Bronchial epithelial cell (primary cell): ENCODE measurements at regions not wholly inside any gene's neighbourhood (a gene's known extent, or its start where the extent isn't known, plus 50 kb on each side); places are given as distances from the start of the nearest gene placed in this dataset.

ENCODE experiments used
- DNase-seq: peaks from one replicate; pipeline ENCODE4 v3.0.0-alpha.2; 2010; ENCODE audit warnings: low read depth
- FAIRE-seq: peaks from 2 replicates; lab custom pipeline; 2011; peaks lifted over from hg19 to GRCh38; lab: Jason Lieb, UNC
- H3K27me3 ChIP-seq: 2 replicates; pipeline ENCODE4 v1.5.1; 2011; ENCODE audit warnings: low read length; ENCODE audit not compliant: control insufficient read depth, insufficient read depth
- H3K36me3 ChIP-seq: 2 replicates; pipeline ENCODE4 v1.5.1; 2011; ENCODE audit warnings: low read length; ENCODE audit not compliant: control insufficient read depth, insufficient read depth
- H3K4me3 ChIP-seq: 2 replicates; pipeline ENCODE4 v1.5.1; 2011; ENCODE audit warnings: mild to moderate bottlenecking, low read depth, low read length, control low read depth
- CTCF ChIP-seq: IDR thresholded peaks from 2 replicates; pipeline ENCODE4 v1.5.1; 2011; ENCODE audit warnings: mild to moderate bottlenecking, moderate library complexity, low read length, control low read depth, inconsistent platforms; ENCODE audit not compliant: insufficient read depth, severe bottlenecking

- FAIRE-seq (no peak), DNase-seq (no peak)
- no peak for TF ChIP-seq CTCF
- Histone ChIP-seq H3K4me3 (no peak overlapping the region), H3K27me3 (peaks cover 2% of the 10 kb centered on the region), H3K36me3 (no peaks in the 10 kb centered on the region)
Measured at GRCh38 chr2:234603619-234604018, 106.7 kb upstream of the ARL4C start.

GRCh38 chr2:234601213-234601612 lies 104.3 kb upstream of the ARL4C start:
- TF ChIP-seq CTCF: no peak
- FAIRE-seq: no peak
- Histone ChIP-seq H3K36me3 (no peaks in the 10 kb centered on the region), H3K4me3 (no peak overlapping the region), H3K27me3 (peaks cover 2% of the 10 kb centered on the region)
- DNase-seq: no peak

- no peak for FAIRE-seq
- TF ChIP-seq CTCF: no peak
- DNase-seq: no peak
- H3K4me3 ChIP-seq: no peak overlapping the region
- H3K27me3 ChIP-seq: no peaks in the 10 kb centered on the region
- H3K36me3 ChIP-seq: no peaks in the 10 kb centered on the region
Measured at GRCh38 chr2:234597576-234597861, 100.6 kb upstream of the ARL4C start.

GRCh38 chr2:234596696-234597575 lies 100.1 kb upstream of the ARL4C start:
- H3K4me3 ChIP-seq: no peak overlapping the region
- TF ChIP-seq CTCF: no peak
- no peak for FAIRE-seq
- DNase-seq: no peak
- no peaks in the 10 kb centered on the region for H3K36me3 ChIP-seq
- no peaks in the 10 kb centered on the region for H3K27me3 ChIP-seq

GRCh38 chr2:234595829-234596228 lies 98.9 kb upstream of the ARL4C start:
- no peaks in the 10 kb centered on the region for H3K36me3 ChIP-seq
- H3K4me3 ChIP-seq: no peak overlapping the region
- DNase-seq (no peak), FAIRE-seq (no peak)
- no peak for TF ChIP-seq CTCF
- no peaks in the 10 kb centered on the region for H3K27me3 ChIP-seq

GRCh38 chr2:234594715-234595114 lies 97.8 kb upstream of the ARL4C start:
- DNase-seq: no peak
- Histone ChIP-seq H3K4me3 (no peak overlapping the region), H3K27me3 (no peaks in the 10 kb centered on the region), H3K36me3 (no peaks in the 10 kb centered on the region)
- TF ChIP-seq CTCF: no peak
- FAIRE-seq: no peak
